Body of pancreas (tissue), 4 donors: ENCODE measurements at regions not wholly inside any gene's neighbourhood (a gene's known extent, or its start where the extent isn't known, plus 50 kb on each side); places are given as distances from the start of the nearest gene placed in this dataset.

Experiments
- CTCF ChIP-seq, 7 experiments: fragments of 450-650 bp in 4 of 7; fragments of 200-600 bp in 3 of 7; sonication (generic) in 3 of 7; IDR thresholded peaks; one replicate each; pipeline ENCODE4 v1.5.1; 2016 to 2019; ENCODE audit warnings: antibody characterized with exemption in 7 of 7
- POLR2A ChIP-seq, 3 donors: fragments of 450-650 bp; IDR thresholded peaks; one replicate each; pipeline ENCODE4 v1.6.1; 2016; ENCODE audit warnings: antibody characterized with exemption in 3 of 3, mild to moderate bottlenecking in 2 of 3

- TF ChIP-seq CTCF (IDR thresholded peaks at IDR 0.05) (no peak), POLR2A (IDR thresholded peaks at IDR 0.05) (no peak)
Measured at GRCh38 chr14:25267186-25267585, 217.2 kb upstream of the STXBP6 start.
